ENCODE measurements at regions not wholly inside any gene's neighbourhood (a gene's known extent, or its start where the extent isn't known, plus 50 kb on each side); places are given as distances from the start of the nearest gene placed in this dataset.

DNA sequence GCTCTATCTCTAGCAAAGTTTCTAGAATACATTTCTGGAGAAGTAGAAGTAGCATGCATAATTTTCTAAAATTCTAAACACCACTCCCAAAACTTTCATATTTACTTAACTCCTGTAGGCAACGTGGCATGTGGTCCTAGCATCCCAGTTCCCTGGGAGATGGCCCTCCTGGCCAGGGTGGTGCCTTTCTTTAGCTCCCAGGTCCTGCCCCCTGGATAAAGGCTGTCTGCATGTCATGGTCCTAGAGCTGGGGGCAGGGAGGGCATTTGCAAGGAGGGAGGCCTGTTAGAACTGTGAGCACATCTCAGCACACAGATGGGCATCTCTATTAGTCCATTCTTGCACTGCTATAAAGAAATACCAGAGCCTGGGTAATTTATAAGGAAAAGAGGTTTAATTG is 485.6 kb upstream of the SULF2 start:
- no peak for TF ChIP-seq POLR2A (IDR thresholded peaks at IDR 0.05; ENCODE audit: low read depth, low read length)
- TF ChIP-seq TAF1 (IDR thresholded peaks at IDR 0.05; ENCODE audit: borderline replicate concordance, low read depth, low read length): no peak
- TF ChIP-seq POLR2AphosphoS5 (IDR thresholded peaks at IDR 0.05; ENCODE audit: low read depth, low read length): no peak
- FAIRE-seq: no peak
- no peak for DNase-seq (ENCODE audit: insufficient read length)

- FAIRE-seq (no peak), DNase-seq (ENCODE audit: insufficient read length) (no peak)
- TF ChIP-seq POLR2AphosphoS5 (IDR thresholded peaks at IDR 0.05; ENCODE audit: low read depth, low read length) (no peak), POLR2A (IDR thresholded peaks at IDR 0.05; ENCODE audit: low read depth, low read length) (no peak), TAF1 (IDR thresholded peaks at IDR 0.05; ENCODE audit: borderline replicate concordance, low read depth, low read length) (no peak)
These were observed 482.8 kb upstream of the SULF2 start for GRCh38 chr20:48267860-48268633.

- no peak for TF ChIP-seq TAF1 (IDR thresholded peaks at IDR 0.05; ENCODE audit: borderline replicate concordance, low read depth, low read length)
- TF ChIP-seq POLR2A (IDR thresholded peaks at IDR 0.05; ENCODE audit: low read depth, low read length): no peak
- TF ChIP-seq POLR2AphosphoS5 (IDR thresholded peaks at IDR 0.05; ENCODE audit: low read depth, low read length): no peak
- no peak for DNase-seq (ENCODE audit: insufficient read length)
- no peak for FAIRE-seq
These were observed 481.3 kb upstream of the SULF2 start for GRCh38 chr20:48266571-48266970.

GRCh38 chr20:48265791-48266190 is 480.5 kb upstream of the SULF2 start:
- TF ChIP-seq POLR2AphosphoS5 (IDR thresholded peaks at IDR 0.05; ENCODE audit: low read depth, low read length) (no peak), TAF1 (IDR thresholded peaks at IDR 0.05; ENCODE audit: borderline replicate concordance, low read depth, low read length) (no peak), POLR2A (IDR thresholded peaks at IDR 0.05; ENCODE audit: low read depth, low read length) (no peak)
- DNase-seq (ENCODE audit: insufficient read length): no peak
- FAIRE-seq: no peak

DNA sequence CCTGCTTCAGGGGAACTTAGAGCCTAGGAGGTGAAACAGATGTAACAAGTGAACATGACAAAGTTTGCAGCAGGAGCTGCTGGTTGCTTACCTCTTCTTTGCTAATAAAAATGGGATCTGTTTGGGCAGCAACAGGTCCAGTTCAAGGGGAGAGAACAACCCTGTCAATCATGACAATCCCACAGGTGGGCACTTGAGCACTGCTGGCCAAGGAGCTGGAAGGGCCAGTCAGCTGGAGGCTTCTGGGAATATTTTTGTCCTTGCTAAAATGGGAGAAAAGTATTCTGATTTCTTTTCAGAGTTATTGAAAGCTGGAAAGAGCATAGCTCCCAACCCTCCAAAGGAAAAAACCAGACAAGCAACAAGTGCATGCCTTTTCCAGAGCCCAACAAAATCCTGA is 477.7 kb upstream of the SULF2 start:
- TF ChIP-seq POLR2A (IDR thresholded peaks at IDR 0.05; ENCODE audit: low read depth, low read length): no peak
- no peak for TF ChIP-seq POLR2AphosphoS5 (IDR thresholded peaks at IDR 0.05; ENCODE audit: low read depth, low read length)
- TF ChIP-seq TAF1 (IDR thresholded peaks at IDR 0.05; ENCODE audit: borderline replicate concordance, low read depth, low read length): no peak
- FAIRE-seq (no peak), DNase-seq (ENCODE audit: insufficient read length) (no peak)

DNA sequence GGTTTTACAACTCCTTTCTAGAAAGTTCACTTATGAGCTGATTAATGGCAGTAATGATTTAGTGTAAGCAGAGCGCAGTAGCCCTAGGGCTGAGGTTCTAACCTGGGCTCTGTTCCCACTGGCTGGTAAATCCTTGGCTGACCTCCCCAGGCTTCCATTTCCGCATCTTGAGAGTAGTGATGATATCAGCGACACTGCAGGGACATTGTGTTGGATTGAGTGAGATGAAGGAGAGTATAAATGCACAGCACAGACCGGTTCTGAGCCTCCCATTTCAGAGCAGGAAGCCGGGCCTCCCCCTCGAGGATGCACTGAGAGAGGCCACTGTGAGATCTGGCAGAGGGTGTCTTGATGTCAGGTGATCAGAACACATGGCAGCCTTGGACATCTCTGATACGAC is 477.2 kb upstream of the SULF2 start:
- no peak for DNase-seq (ENCODE audit: insufficient read length)
- no peak for FAIRE-seq
- TF ChIP-seq POLR2A (IDR thresholded peaks at IDR 0.05; ENCODE audit: low read depth, low read length) (no peak), TAF1 (IDR thresholded peaks at IDR 0.05; ENCODE audit: borderline replicate concordance, low read depth, low read length) (no peak), POLR2AphosphoS5 (IDR thresholded peaks at IDR 0.05; ENCODE audit: low read depth, low read length) (no peak)

- no peak for FAIRE-seq
- TF ChIP-seq POLR2AphosphoS5 (IDR thresholded peaks at IDR 0.05; ENCODE audit: low read depth, low read length) (no peak), TAF1 (IDR thresholded peaks at IDR 0.05; ENCODE audit: borderline replicate concordance, low read depth, low read length) (no peak), POLR2A (IDR thresholded peaks at IDR 0.05; ENCODE audit: low read depth, low read length) (no peak)
- no peak for DNase-seq (ENCODE audit: insufficient read length)
These were observed 476.2 kb upstream of the SULF2 start for GRCh38 chr20:48261398-48261910.

- FAIRE-seq (no peak), DNase-seq (ENCODE audit: insufficient read length) (no peak)
- TF ChIP-seq POLR2AphosphoS5 (IDR thresholded peaks at IDR 0.05; ENCODE audit: low read depth, low read length) (no peak), POLR2A (IDR thresholded peaks at IDR 0.05; ENCODE audit: low read depth, low read length) (no peak), TAF1 (IDR thresholded peaks at IDR 0.05; ENCODE audit: borderline replicate concordance, low read depth, low read length) (no peak)
These were observed 475.0 kb upstream of the SULF2 start for GRCh38 chr20:48260129-48260756.

DNA sequence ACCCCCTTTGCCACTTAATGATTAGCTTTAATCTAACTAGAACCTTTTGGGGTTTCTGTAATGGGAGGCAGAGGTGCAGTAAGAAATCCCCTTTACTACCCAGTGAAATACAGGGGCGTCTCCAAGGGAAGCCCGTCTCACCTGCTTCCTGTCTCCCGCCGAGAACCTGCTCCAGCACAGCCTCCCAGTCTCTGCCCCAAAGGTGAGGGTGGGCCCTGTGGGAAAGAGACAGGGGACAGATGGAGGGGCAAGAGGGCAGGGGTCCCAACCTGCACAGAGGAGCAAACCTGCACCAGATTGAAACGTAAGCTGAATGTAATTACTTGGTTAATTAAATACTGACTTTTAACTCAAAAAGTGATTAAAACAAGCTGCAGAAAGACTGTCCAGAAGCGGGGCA is 474.2 kb upstream of the SULF2 start:
- TF ChIP-seq POLR2A (IDR thresholded peaks at IDR 0.05; ENCODE audit: low read depth, low read length): no peak
- TF ChIP-seq POLR2AphosphoS5 (IDR thresholded peaks at IDR 0.05; ENCODE audit: low read depth, low read length): no peak
- TF ChIP-seq TAF1 (IDR thresholded peaks at IDR 0.05; ENCODE audit: borderline replicate concordance, low read depth, low read length): no peak
- FAIRE-seq (no peak), DNase-seq (ENCODE audit: insufficient read length) (no peak)

DNA sequence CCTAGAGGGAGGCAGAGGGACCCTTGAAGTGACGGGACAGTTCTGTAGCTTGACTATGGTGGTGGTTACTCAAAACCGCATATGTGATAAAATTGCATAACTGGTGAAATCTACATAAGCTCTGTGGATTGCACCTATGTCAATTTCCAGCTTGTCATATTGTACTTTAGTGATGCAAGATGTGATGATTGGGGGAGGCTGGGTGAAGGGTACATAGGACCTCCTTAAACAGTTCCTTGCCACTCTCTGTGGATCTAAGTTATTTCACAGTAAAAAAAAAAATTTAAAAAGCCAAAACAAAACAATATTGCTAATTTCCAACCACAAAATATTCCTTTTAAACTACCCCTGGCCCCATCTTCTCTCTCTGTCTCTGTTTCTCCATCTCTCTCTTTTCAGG is 472.6 kb upstream of the SULF2 start:
- FAIRE-seq (no peak), DNase-seq (ENCODE audit: insufficient read length) (no peak)
- TF ChIP-seq POLR2A (IDR thresholded peaks at IDR 0.05; ENCODE audit: low read depth, low read length) (no peak), POLR2AphosphoS5 (IDR thresholded peaks at IDR 0.05; ENCODE audit: low read depth, low read length) (no peak), TAF1 (IDR thresholded peaks at IDR 0.05; ENCODE audit: borderline replicate concordance, low read depth, low read length) (no peak)

DNA sequence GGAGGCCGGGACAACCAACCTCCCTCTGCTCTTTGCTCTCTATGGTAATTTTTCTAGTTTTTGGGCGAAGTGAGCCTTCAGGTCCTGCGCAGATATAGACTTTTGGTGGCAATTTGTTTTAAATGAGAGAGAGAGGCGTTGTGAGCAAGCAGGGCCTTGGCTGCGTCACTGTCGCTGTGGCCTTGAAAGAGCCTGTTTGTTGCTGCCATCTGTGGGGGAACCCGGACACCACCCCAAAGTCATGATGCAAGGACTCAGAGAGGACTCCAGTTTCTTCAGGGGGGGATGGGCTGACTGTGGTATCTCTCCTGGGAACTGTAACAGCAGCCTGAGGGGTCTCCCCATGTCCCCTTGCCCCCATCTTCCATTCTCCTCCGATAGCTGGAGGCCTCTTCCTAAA is 462.7 kb upstream of the SULF2 start:
- FAIRE-seq (no peak), DNase-seq (ENCODE audit: insufficient read length) (no peak)
- TF ChIP-seq TAF1 (IDR thresholded peaks at IDR 0.05; ENCODE audit: borderline replicate concordance, low read depth, low read length) (no peak), POLR2A (IDR thresholded peaks at IDR 0.05; ENCODE audit: low read depth, low read length) (no peak), POLR2AphosphoS5 (IDR thresholded peaks at IDR 0.05; ENCODE audit: low read depth, low read length) (no peak)
